Gastrocnemius medialis (tissue), 4 donors: ENCODE measurements at regions not wholly inside any gene's neighbourhood (a gene's known extent, or its start where the extent isn't known, plus 50 kb on each side); places are given as distances from the start of the nearest gene placed in this dataset.

Experiments
- POLR2A ChIP-seq, 2 donors: fragments of 450-650 bp; IDR thresholded peaks; one replicate each; pipeline ENCODE4 v1.6.1; 2017; ENCODE audit warnings: antibody characterized with exemption in 2 of 2, mild to moderate bottlenecking in 2 of 2, moderate library complexity in 2 of 2
- TF ChIP-seq, protein P1 (sequence below), 5 experiments: fragments of 450-650 bp in 3 of 5; fragments of 200-600 bp in 2 of 5; sonication (generic) in 2 of 5; IDR thresholded peaks in 4 of 5; conservative IDR thresholded peaks in 1 of 5; 1 replicate in 4 of 5; 2 replicates in 1 of 5; pipeline ENCODE4 v1.5.1; 2016 to 2019; ENCODE audit warnings: antibody characterized with exemption in 5 of 5, mild to moderate bottlenecking in 3 of 5, moderate library complexity in 3 of 5

DNA sequence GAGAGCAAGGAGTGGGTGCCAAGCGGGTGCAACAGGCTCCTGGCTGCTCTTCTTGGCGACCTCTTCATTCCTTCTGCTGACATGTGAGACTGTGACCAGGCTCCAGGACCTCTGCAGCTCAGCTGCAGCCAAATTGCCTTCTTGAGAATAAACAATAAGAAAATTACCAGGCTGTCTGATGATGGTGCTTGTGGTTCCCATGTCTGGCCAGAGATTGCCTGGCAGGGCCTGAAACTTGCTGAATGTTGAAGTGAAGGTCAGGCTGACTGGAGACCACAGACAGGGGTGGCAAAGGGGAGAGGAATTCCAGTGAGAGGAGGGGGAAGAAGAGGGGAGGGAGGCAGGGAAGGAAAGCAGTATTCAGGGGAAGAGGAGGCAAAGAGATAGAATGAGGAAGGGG is 497.4 kb upstream of the PODXL start:
- no peak for TF ChIP-seq POLR2A (IDR thresholded peaks at IDR 0.05)
- TF ChIP-seq, protein P1, sequence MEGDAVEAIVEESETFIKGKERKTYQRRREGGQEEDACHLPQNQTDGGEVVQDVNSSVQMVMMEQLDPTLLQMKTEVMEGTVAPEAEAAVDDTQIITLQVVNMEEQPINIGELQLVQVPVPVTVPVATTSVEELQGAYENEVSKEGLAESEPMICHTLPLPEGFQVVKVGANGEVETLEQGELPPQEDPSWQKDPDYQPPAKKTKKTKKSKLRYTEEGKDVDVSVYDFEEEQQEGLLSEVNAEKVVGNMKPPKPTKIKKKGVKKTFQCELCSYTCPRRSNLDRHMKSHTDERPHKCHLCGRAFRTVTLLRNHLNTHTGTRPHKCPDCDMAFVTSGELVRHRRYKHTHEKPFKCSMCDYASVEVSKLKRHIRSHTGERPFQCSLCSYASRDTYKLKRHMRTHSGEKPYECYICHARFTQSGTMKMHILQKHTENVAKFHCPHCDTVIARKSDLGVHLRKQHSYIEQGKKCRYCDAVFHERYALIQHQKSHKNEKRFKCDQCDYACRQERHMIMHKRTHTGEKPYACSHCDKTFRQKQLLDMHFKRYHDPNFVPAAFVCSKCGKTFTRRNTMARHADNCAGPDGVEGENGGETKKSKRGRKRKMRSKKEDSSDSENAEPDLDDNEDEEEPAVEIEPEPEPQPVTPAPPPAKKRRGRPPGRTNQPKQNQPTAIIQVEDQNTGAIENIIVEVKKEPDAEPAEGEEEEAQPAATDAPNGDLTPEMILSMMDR (IDR thresholded peaks at IDR 0.05 in 4 of 5, conservative IDR thresholded peaks at IDR 0.05 in 1 of 5): no peak
